DMS 273 (cell line): ENCODE measurements at regions not wholly inside any gene's neighbourhood (a gene's known extent, or its start where the extent isn't known, plus 50 kb on each side); places are given as distances from the start of the nearest gene placed in this dataset.
A peak's percentile ranks its signal among the peaks of the same experiment; 100 is the strongest.

ENCODE experiments used
- DNase-seq: peaks from one replicate; lab custom pipeline; 2025; ENCODE audit not compliant: unreplicated experiment; lab: John Stamatoyannopoulos, UW

DNA sequence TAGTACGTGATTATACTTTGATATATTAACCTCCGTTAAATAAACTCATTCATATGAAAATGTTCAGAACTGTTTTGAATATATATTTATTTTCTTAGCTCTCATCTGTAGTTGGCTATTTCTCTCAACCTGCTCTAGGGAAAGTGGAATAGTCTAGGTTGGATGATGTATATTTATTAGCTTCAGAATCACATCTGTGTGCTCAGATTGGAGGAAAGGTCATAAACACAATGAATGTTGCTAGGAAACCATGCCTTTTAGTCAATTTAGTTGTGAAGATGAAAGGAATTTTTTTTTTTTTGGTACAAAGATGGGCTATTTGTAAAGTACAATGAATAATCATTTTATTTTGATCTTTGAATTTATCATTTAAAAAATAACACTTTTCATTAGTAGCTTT lies 439.1 kb downstream of the FOXG1 start:
- no peak for DNase-seq

DNA sequence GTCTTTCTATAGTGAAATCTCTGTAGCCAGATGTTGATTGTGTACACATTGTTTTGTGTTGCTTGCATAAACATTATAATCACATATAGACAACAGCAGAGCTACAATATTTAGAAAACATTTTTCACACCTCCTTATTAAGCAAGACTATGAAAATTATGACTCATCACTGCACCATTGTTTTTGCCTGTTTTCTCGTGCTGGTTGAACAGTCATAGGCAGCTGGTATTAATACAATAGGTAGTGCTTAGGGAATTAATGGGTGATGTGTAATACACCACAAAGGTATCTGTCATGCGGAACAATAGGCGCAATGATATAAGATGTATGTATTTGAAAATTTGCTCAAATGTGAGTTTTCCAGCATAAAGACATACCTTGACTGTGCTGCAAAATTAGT lies 449.3 kb downstream of the FOXG1 start:
- no peak for DNase-seq

DNA sequence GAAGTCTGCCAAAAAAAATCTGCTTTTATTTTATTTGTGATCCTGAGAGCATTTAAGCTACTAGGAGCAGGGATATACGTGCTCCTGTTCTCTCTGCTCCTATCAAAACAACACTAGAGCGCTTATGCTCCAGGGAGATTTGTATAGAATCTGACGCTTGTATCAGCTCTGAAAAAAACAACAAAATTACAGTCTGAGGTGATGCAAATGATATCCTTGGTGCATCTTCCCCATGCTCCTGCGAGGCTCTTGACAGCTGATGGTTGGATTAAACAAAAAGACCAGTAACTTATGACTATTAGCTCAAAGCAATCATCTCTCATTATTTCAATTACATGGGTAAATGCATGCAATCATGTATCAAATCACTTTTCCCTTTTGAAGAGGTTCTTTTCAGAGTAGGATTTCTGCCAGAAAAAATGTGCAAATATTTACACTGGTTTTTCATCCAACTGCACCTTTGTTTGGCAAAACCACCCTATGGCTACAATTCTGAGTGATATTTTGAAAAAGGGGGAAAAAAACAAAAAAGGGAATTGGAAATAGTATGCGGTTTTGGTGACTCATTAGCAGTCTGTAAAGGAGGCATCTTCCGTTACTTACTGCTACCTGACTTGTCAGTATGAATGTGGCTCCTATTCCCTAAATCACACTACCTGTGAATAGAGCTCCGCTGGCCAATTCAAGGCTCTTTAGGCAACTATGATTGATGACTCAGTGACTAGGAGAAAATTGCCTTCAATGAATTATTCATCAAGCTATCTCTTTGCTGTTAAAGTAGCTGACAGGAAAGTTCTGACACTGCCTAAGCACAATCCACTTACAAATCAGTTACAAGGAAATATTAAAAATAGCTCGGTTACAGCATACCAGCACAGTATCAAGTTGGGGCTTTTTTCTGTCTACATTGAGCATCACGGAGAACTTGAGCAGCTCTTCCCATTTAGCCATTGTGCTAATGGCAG lies 450.0 kb downstream of the FOXG1 start:
- DNase-seq = peak; percentile 12

DNA sequence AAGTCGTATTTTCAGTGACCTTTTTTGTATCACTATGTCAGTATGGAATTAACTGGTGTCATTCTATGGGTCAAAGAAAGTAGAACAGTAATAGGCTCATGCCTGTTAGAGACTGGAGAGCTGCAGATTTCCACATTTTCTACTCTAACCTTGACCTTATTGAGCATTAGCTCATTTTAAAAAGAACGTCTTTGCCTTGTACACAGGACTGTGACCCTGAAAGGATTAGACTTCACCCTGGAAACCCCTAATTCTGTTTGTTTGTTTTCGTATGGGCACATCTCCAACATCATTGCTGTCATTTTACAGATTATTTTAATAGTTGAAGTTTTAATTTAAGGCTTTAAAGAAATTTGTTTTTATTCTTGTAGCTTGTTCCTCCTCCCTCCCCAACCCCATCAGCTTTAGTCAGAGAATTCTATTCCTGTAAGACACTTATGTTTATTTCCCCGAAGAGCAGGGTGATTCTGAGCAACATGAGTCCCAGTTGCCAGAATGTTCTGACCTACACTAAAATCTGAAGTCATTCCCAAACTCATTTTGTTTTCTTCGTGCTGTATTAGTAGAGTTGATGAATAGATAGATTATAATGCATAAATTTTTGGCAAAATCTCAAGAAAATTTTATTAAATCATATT lies 451.3 kb downstream of the FOXG1 start:
- no peak for DNase-seq

DNA sequence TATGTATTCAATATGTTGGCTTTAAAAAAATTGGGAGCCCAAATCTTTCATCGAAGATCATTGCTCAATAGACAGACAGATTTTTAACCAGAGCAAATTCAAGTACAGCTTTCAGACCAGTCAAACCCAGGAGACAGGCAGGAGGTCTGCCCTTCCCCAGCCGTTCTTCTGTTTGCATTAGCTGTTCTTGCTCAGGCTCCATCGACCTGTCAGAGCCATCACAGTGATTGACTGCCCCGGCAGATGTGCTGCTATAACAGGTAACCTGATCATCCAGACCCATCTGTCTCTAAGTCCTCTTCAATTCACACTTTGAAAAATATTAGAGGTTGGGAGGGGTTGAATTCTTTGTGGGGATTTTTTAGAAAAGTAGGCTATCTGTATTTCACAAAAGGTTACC lies 453.5 kb downstream of the FOXG1 start:
- peak; percentile 68 for DNase-seq

DNA sequence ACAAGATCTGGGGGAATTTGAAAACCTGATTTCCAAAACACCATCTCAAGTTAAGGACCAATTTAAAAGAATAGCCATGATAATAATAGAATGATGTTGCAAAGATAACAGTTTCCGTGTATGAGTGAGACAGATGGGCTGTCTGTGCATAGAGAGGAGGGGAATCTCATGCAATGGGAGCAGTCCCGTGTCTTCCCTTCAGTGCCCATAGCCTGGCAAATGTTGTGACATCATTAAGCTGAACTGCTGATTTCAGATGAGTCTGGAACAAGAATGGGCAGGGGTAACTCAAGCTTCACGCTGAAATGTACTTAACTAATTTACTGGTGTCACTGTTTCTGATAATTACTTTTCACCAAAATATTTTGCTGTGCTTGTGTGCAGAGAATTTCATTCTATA lies 454.0 kb downstream of the FOXG1 start:
- DNase-seq = peak; percentile 26

DNA sequence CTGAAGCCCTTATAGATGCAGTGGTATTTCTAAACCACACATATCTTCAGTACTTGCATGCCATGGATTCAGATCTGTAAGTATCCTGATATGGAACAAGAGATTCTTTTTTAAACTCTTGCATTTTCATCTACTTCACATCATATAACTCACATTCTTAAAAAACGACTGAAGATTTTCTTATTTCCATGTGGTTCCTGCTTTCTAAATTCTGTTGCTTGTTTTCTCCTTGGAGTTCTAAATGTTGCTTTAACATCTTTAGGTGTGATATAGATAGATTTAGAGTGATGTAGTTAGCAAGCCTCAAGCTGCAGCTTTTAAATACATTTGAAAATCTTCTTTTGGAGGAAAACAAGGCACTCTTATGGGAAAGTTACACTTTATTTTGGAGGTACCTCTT lies 455.4 kb downstream of the FOXG1 start:
- no peak for DNase-seq

DNA sequence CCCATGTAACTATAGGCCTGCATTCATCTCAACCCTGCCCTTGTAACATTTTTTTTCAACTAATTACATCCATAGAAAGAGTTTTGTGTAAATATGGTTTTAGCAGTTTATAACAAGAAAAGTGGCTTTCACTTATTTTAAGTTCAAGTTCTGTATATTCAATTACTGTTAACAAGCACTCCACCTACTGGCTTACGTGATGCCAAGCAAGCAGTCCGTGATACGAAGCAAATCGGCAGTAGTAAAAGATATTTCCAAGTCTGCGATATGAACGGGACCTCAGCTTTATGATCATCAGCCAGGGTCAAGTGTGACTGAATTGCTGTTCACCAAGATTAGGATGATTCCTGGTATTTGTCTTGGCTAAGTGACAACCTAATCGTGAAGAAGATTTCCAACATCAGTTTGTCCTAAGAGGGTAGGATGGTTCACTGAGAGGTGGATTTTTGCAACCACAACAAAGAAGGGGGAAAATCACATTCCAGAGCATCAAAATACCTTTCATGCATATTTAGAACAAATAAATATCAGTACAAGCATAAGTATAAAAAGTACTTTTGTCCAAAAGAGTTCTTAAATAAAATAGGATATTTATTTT lies 456.2 kb downstream of the FOXG1 start:
- DNase-seq = peak; percentile 46

DNA sequence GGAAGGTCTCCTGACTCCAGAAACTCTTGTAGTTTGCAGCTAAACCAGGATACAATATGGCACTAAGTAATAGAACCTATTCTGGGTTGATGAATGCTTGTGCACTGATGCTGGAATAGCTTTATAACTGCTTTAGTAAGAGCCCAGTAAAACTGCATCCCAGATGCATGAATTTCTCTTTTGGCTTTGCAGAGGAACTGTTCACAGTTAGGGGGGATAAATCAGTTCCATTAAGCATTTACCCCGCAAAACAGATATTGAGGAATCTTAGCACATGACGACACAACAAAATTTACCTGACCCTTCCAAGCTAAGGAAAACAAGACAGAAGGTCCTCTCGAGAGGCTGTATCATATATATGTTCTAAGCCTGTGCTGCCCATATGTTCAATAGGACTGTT lies 457.4 kb downstream of the FOXG1 start:
- no peak for DNase-seq

DNA sequence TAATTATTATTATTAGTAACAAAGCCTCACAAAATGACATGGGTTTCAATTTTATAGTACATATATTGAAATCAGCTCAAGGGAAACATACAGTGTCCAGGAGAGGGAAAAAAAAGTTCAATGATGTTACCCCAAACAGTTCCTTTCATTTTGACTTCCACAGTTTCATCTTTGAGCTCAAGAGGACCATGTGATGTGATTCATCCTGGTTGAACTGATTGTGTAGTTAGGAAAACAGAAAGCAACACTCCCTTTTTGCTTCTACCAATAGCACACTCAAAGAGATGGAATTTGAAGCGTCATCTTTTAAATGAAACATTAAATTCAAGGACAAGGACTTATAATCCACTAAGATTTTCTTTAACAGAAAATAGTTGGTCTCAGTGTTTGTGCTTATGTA lies 461.0 kb downstream of the FOXG1 start:
- no peak for DNase-seq

DNA sequence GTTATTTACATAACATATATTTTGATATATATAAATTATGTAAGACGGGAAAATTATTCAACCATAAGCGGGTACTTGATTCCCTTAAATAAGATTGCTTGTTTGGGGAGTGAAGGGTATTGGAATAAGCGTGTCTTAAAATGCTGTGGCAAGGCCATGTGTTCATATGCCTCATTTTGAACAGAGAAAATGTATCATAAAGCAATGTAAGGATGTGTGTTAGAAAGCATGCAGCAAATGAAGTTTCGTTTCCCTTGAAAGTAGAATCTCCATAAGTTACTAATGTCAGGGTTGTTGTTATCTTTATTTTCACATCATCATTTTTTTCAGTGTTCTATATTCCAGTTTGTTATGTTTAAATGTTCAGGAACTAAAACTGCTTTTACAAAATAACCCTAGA lies 465.6 kb downstream of the FOXG1 start:
- no peak for DNase-seq

DNA sequence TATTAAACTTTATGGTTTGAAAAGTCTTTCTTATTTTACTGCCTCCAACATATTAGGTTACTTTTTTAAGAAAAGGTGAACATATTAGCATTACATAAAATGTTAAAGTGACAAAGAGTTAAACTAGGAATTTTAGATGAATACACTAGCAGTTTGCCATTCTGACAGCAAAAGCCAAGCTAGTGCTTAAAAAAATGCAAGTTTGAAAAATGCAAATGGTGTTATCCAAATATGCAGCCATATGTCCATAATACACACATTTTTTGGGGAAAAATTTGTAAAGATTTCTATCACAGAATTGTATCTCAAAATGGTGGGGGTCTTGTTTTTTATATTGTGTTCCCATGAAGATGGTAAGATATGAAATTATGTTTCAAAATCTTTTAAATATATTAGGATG lies 466.1 kb downstream of the FOXG1 start:
- DNase-seq = no peak

DNA sequence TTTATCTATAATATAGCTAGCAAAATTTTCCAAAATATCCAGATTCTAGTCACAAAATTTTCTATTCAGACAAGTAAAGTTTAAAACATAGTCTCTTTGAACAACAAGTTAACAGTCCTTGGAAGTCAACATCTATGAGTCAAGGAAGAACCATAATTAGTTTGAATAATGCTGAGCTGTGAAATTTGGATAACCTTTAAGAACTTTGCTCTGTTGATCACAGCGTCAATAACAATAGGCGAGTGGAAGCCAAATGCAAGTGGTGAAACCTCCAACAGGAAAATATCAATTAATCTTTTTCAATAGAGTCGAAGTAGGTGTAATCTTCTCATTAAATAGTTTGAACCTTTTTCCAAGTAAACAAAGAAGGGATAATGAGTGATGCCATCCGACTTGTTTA lies 466.6 kb downstream of the FOXG1 start:
- no peak for DNase-seq

DNA sequence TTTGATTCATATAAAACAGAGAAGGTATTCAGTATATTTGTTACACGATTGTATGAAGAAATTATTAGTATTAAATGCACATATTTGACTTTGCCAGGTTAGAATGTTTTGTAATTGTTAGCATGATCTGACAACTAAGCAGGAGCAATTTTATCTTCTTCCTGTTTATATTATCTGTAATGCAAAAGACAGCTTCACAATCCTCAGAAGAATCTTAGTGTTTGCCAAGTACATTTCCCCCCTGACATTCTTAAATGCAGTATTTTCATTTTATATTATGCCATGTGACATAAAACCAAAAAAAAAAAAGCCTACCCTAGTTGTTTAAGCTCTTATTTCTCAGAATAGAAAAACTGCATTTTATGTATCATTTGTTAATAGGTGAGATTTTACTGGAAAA lies 469.4 kb downstream of the FOXG1 start:
- DNase-seq = no peak

DNA sequence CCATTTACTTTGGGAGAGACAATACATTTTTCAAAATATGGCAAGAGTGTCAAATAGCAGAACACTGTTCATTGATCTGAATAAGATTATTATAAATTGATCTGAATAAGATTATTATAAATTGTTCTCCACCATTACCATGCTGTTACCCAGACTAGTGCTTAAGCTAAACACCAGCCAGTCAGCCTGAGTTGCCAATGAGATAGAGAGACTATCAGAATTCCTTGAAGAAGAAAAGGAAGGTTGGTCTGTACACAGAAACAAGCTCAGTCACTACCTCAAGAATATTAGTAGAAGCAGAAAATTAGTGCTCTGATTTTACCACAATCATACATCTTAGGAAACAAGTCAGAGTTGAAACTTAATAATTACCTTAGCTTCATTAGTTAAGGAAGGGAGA lies 469.8 kb downstream of the FOXG1 start:
- DNase-seq = no peak

DNA sequence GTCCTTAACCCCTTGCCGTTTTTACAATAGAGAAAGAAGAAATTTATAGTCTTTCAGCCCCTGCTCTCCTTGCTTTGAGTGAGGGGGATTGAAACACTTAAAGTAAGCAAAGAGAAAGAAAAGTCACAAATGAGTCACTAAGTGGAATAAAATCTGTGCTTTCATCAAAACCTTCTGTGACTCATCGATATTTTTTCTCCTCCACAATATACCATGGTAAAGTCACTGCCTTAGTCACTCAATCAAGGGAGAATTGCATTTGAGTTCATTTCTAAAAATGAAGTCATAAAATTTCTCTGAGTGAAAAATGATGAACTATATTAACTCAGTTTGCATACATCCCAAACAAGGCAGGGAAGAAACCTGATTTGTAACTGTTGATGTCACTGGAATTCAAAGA lies 470.3 kb downstream of the FOXG1 start:
- DNase-seq = no peak

DNA sequence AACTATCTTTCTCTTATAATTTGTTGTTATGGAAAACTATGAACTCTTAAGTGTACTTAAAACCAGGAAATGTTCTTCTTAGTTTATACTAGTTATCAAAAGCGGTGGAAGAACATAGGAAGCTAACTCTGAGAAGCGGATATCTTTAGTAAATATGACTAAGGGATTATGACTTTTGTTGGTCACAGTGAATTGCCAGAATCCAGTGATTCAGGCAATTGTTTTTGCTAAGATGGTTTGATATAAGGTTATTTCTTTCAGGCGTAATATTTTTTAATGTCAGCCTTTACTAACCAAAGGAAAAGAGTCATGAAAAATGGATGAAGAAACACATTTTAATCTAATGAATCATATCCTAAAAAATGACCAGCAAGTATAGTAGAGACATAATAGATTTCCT lies 473.5 kb downstream of the FOXG1 start:
- no peak for DNase-seq

DNA sequence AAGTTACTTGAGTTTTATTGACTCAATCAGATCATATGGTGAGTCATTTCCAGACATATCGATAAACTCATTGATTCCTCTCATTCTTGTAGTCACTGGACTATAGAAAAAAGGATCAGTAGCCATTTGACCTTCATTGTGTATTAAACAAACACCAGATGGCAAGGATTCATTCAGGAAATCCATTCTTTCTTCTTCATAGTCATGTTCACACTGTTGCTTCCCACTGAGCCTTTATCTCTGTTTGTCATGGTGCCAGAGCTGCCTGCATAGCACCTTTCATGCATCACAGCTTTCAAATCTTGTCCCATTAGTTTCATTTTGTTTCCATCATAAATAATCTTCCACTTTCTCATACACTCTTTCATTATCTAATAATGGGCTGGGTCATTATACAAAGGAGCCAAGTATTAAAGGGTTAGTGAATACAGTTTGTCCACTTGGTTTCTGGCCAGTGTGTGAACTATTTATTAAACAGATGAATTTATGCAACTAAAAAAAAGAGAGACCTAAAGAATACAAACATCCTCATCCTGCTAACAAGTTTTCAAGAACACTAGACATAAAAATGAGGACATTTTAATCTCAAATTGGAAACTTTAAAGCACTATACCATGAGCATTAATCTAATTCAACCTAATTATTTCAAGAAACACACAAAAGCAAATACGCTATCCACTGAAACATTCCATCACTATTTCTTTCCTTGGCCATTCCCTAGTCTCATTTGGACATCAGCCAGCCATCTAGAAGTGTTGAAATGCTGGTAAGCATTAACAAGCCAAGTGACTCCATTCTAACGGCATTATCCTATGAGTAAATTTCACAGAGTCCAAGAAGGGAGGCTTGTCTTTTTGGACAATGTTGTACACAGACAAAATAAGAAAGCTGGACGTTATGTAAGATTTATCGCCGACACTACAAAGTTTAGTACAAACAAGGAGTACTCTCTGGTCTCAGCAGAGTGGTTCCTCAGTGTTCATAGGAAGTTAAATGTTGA lies 476.5 kb downstream of the FOXG1 start:
- no peak for DNase-seq

DNA sequence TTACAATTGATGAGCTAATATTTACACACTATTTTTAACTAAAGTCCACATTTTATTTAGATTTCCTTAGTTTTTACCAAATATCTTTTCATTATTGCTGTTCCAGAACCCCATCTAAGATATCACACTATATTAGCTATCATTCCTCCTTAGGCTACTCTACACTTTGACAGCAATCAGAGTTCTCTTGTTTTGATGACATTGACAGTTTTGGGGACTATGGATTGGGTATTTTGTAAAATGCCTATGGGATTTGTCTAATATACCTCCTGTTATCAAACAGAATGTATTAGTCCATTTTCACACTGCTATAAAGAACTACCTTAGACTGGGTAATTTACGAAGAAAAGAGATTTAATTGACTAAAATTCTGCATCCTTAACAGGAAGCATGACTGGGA lies 489.1 kb downstream of the FOXG1 start:
- DNase-seq = no peak

DNA sequence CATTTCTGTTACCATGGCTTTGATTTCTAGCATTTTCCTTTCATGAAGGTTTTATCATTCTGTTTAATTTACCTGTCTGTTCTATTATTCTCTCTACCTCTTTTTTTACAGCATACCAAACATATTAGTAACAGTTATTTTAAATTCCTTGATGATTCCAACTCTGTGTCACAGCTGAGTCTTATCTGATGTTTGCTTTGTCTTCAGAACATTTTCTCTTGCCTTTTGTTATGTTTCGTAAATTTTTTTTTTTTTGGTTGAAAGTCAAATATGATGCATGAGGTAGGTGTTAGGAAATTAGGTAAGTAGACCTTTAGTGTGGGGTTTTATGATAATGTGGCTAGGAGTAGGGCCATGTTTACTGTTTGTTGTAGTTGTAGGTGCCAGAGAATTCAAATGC lies 496.4 kb downstream of the FOXG1 start:
- no peak for DNase-seq

DNA sequence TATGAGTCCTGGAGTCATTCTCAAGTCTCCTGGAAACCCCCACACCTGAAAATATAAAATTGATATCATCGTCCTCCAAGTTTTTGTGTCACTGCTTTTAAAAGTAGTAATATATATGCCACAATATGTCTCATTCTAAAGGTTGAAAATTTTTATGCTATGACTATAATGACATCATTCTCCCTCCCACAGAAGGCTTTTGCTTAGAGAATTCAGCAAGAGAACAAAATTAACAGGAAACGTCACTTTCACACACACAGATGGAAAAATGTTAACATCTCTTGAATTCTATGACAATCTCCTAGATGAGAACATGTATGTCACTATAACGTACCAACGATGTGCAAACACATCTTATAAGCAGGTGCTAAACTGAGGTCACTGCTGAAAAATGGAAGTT lies 498.3 kb downstream of the FOXG1 start:
- no peak for DNase-seq
